ENCODE measurements at regions not wholly inside any gene's neighbourhood (a gene's known extent, or its start where the extent isn't known, plus 50 kb on each side); places are given as distances from the start of the nearest gene placed in this dataset.
"Not testable (repeated sequence)": the region's sequence is repeated elsewhere in the genome, so short reads cannot be mapped to it uniquely, and the experiment has no call there.

DNA sequence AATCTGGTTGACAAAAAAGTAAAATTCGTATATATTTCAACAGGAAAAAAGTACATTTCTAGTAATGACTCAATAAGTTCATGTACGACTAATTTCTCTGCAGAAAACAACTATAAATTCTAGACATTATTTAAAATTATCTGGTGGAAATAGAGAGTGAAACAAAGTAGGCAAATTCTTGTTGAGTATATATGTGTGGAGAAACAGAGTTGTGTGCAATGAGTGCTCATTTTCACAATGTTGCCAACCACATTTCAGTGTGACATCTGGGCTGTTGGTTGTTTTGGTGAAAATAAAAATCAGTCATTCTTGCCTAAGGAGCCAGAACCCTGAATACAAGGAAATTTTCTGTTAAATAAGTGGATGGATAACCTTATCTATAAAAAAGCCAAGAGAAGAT is 372.0 kb upstream of the NDST4 start:
- CTCF ChIA-PET, result no interaction called here
- H3K4me2 ChIP-seq, result no peak overlapping the region
- no peaks in the 10 kb centered on the region; the same call in 1 of the 2 replicates for H3K79me2 ChIP-seq (ENCODE audit: insufficient read depth)
- no peaks in the 10 kb centered on the region for H3K9me2 ChIP-seq
- no peaks in the 10 kb centered on the region for H3K36me3 ChIP-seq (replicated peaks in 1 of 2; ENCODE audit: control insufficient read depth in 1 of 2, insufficient read depth in 2 of 2, low read length in 1 of 2)
- no peak for DNase-seq
- no peak for TF ChIP-seq TCF12 (IDR thresholded peaks at IDR 0.05)
- H3F3A ChIP-seq (replicated peaks; ENCODE audit: insufficient read depth), result no peaks in the 10 kb centered on the region
- no peak overlapping the region for H3K9ac ChIP-seq
- no peaks in the 10 kb centered on the region for H3K9me3 ChIP-seq
- no peak overlapping the region for H2AFZ ChIP-seq (ENCODE audit: low read depth)
- no peaks in the 10 kb centered on the region for H3K27me3 ChIP-seq (ENCODE audit: insufficient read depth)
- POLR2A ChIA-PET, result no interaction called here
- no peak overlapping the region for H3K27ac ChIP-seq (ENCODE audit: low read depth in 2 of 2, low read length in 1 of 2)
- no peaks in the 10 kb centered on the region for H3K4me1 ChIP-seq (ENCODE audit: control insufficient read depth in 1 of 2, insufficient read depth in 2 of 2, low read depth in 1 of 2, low read length in 1 of 2)
- no peak overlapping the region for H3K4me3 ChIP-seq (ENCODE audit: low read depth in 2 of 2, low read length in 1 of 2)
- no peaks in the 10 kb centered on the region for H4K20me1 ChIP-seq (ENCODE audit: insufficient read depth)
- WGBS (ENCODE audit: low lambda C conversion rate), result 25% methylated on average over 2 of the region's 2 CpGs

DNA sequence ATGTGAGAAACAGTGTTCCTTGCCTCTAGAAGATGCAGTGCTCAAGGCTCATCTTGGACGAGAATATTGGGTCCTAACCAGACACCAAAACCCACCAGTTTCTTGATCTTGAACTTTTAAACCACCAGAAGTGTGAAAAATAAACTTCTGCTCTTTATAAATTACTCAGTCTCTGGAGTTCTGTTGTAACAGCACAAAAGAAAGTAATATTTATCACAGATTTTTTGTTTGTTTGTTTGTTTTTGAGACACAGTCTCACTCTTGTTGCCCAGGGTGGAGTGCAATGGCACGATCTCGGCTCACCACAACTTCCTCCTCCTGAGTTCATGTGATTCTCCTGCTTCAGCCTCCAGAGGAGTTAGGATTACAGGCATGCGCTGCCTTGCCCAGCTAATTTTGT is 371.1 kb upstream of the NDST4 start:
- ChIA-PET POLR2A (no interaction called here), CTCF (no interaction called here)
- Histone ChIP-seq H3K27me3 (ENCODE audit: insufficient read depth) (no peaks in the 10 kb centered on the region), H3K9me2 (no peaks in the 10 kb centered on the region), H3K27ac (ENCODE audit: low read depth in 2 of 2, low read length in 1 of 2) (no peak overlapping the region), H3K36me3 (replicated peaks in 1 of 2; ENCODE audit: control insufficient read depth in 1 of 2, insufficient read depth in 2 of 2, low read length in 1 of 2) (no peaks in the 10 kb centered on the region), H3K4me3 (ENCODE audit: low read depth in 2 of 2, low read length in 1 of 2) (no peak overlapping the region), H3K9ac (no peak overlapping the region), H3K9me3 (no peaks in the 10 kb centered on the region), H2AFZ (ENCODE audit: low read depth) (no peak overlapping the region), H3K4me2 (no peak overlapping the region), H3F3A (replicated peaks; ENCODE audit: insufficient read depth) (no peaks in the 10 kb centered on the region), H3K79me2 (ENCODE audit: insufficient read depth) (no peaks in the 10 kb centered on the region; the same call in 1 of the 2 replicates), H4K20me1 (ENCODE audit: insufficient read depth) (no peaks in the 10 kb centered on the region), H3K4me1 (ENCODE audit: control insufficient read depth in 1 of 2, insufficient read depth in 2 of 2, low read depth in 1 of 2, low read length in 1 of 2) (no peaks in the 10 kb centered on the region)
- no peak for TF ChIP-seq TEAD4 (IDR thresholded peaks at IDR 0.05; ENCODE audit: borderline replicate concordance, insufficient read depth)
- DNase-seq, result no peak
- 35% methylated on average over 4 of the region's 4 CpGs for WGBS (ENCODE audit: low lambda C conversion rate)

DNA sequence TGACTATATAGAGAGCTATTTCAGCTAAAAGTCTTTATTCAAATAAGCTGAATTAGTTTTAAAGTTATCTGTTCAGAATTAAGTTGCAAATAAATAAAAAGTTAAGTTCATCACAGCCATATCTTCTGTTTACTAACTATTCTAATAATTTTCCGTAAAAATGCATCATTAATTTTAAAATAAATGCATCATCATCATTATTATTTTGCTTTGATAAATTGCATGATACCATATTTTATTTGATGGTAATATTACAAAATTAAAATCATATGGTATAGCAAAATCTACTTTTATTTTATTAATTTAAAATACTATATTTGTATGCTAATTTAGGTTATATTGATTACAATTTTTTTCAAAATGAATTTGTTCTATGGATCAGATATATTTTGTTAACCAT is 357.3 kb upstream of the NDST4 start:
- ChIA-PET POLR2A (no interaction called here), CTCF (no interaction called here)
- Histone ChIP-seq H3K36me3 (replicated peaks in 1 of 2; ENCODE audit: control insufficient read depth in 1 of 2, insufficient read depth in 2 of 2, low read length in 1 of 2) (no peaks in the 10 kb centered on the region), H3K79me2 (ENCODE audit: insufficient read depth) (no peaks in the 10 kb centered on the region), H3K9me2 (no peaks in the 10 kb centered on the region), H3K27ac (ENCODE audit: low read depth in 2 of 2, low read length in 1 of 2) (no peak overlapping the region), H3K9me3 (no peaks in the 10 kb centered on the region), H3K4me2 (no peak overlapping the region), H3K9ac (no peak overlapping the region), H3F3A (replicated peaks; ENCODE audit: insufficient read depth) (no peaks in the 10 kb centered on the region), H4K20me1 (ENCODE audit: insufficient read depth) (no peaks in the 10 kb centered on the region), H2AFZ (ENCODE audit: low read depth) (no peak overlapping the region), H3K4me1 (ENCODE audit: control insufficient read depth in 1 of 2, insufficient read depth in 2 of 2, low read depth in 1 of 2, low read length in 1 of 2) (no peaks in the 10 kb centered on the region), H3K4me3 (ENCODE audit: low read depth in 2 of 2, low read length in 1 of 2) (no peak overlapping the region), H3K27me3 (ENCODE audit: insufficient read depth) (no peaks in the 10 kb centered on the region)
- TF ChIP-seq NFIC (IDR thresholded peaks at IDR 0.05; ENCODE audit: borderline replicate concordance) (no peak), SIN3A (IDR thresholded peaks at IDR 0.05; ENCODE audit: borderline replicate concordance, low read depth, low read length) (no peak), FOXM1 (IDR thresholded peaks at IDR 0.05; ENCODE audit: low read depth) (no peak)
- 0% methylated on average over 1 of the region's 1 CpG for WGBS (ENCODE audit: low lambda C conversion rate)
- no peak for DNase-seq

DNA sequence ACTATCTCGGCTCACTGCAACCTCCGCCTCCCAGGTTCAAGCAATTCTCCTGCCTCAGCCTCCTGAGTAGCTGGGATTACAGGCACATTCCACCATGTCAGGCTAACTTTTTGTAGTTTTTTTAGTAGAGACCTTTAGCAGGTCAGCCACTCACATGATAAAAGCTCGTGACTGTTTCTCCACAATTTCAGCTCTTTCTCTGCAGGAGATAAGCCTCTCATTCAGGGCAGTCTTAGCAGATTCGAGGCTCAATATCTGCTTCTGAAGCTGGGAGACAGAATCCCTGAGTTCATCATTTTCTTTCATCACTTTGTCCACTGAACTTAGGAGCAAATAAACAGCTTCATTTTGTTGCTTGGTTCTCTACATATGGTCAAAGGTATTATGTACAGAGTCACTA is 345.9 kb upstream of the NDST4 start:
- H3K4me1 ChIP-seq (ENCODE audit: control insufficient read depth in 1 of 2, insufficient read depth in 2 of 2, low read depth in 1 of 2, low read length in 1 of 2); POLR2A ChIA-PET; H3K9me2 ChIP-seq; H3K4me3 ChIP-seq (ENCODE audit: low read depth in 2 of 2, low read length in 1 of 2); H3F3A ChIP-seq (replicated peaks; ENCODE audit: insufficient read depth); H3K27ac ChIP-seq (ENCODE audit: low read depth in 2 of 2, low read length in 1 of 2); H3K27me3 ChIP-seq (ENCODE audit: insufficient read depth); H3K36me3 ChIP-seq (replicated peaks in 1 of 2; ENCODE audit: control insufficient read depth in 1 of 2, insufficient read depth in 2 of 2, low read length in 1 of 2); H3K9me3 ChIP-seq; H3K9ac ChIP-seq; H3K4me2 ChIP-seq; DNase-seq; H3K79me2 ChIP-seq (ENCODE audit: insufficient read depth); H4K20me1 ChIP-seq (ENCODE audit: insufficient read depth); H2AFZ ChIP-seq (ENCODE audit: low read depth); CTCF ChIA-PET: not testable (repeated sequence)
- WGBS (ENCODE audit: low lambda C conversion rate), result 23% methylated on average over 4 of the region's 4 CpGs
